ENCODE measurements at regions not wholly inside any gene's neighbourhood (a gene's known extent, or its start where the extent isn't known, plus 50 kb on each side); places are given as distances from the start of the nearest gene placed in this dataset.

DNA sequence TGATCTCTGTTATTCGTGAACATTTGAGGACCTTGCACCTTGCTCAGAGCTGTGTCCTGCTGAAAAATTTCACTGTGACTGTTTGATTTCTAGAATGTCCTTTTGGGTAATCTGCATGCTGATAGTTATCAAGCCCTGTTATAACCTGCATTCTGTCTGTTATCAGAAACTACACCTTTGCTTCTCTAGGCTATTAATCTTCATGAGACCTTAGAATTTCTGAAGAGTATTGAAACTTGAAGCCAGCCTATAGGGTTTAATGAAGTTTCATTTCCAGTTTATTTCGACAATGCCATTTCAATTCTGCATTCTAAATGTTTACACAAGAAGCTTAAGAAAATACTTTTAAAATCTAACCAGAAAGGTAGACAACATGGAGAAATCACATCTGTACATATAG, 856.2 kb downstream of the SORCS1 start:
- no peak for DNase-seq (ENCODE audit: low read depth in 1 of 2, low spot score in 1 of 2)

DNA sequence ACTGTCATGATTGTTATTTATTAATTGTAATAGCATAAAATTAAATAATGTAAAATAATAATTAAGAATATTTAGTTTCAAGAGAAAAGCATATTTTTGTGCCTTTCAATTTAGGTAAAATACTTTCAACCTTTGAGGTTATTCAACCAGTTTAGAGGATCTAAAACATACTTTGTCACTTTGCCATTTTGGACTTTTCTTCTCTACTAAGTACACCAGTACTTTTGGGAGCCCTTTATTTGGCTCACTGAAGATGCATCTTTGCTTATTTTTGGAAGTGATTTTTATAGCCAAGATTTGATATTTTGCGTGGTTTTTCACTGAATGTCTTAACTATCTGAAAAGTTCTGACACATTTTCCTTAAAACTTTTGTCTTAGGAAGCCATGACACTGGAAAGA, 860.5 kb downstream of the SORCS1 start:
- no peak for DNase-seq (ENCODE audit: low read depth in 1 of 2, low spot score in 1 of 2)
- H3K4me3 ChIP-seq = no peak overlapping the region
- H3K4me1 ChIP-seq (ENCODE audit: low read depth) = no peaks in the 10 kb centered on the region
- no peaks in the 10 kb centered on the region for H3K27me3 ChIP-seq
- H3K27ac ChIP-seq = no peak overlapping the region
- H3K9me3 ChIP-seq (ENCODE audit: low read depth) = no peaks in the 10 kb centered on the region
- TF ChIP-seq, protein P1, sequence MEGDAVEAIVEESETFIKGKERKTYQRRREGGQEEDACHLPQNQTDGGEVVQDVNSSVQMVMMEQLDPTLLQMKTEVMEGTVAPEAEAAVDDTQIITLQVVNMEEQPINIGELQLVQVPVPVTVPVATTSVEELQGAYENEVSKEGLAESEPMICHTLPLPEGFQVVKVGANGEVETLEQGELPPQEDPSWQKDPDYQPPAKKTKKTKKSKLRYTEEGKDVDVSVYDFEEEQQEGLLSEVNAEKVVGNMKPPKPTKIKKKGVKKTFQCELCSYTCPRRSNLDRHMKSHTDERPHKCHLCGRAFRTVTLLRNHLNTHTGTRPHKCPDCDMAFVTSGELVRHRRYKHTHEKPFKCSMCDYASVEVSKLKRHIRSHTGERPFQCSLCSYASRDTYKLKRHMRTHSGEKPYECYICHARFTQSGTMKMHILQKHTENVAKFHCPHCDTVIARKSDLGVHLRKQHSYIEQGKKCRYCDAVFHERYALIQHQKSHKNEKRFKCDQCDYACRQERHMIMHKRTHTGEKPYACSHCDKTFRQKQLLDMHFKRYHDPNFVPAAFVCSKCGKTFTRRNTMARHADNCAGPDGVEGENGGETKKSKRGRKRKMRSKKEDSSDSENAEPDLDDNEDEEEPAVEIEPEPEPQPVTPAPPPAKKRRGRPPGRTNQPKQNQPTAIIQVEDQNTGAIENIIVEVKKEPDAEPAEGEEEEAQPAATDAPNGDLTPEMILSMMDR (IDR thresholded peaks at IDR 0.05; ENCODE audit: low read depth, low read length) = no peak
- H3K36me3 ChIP-seq = no peaks in the 10 kb centered on the region

More for the DNA sequence above, 856.2 kb downstream of the SORCS1 start:
- Histone ChIP-seq H3K27me3 (no peaks in the 10 kb centered on the region), H3K36me3 (no peaks in the 10 kb centered on the region), H3K9me3 (ENCODE audit: low read depth) (no peaks in the 10 kb centered on the region), H3K4me1 (ENCODE audit: low read depth) (no peaks in the 10 kb centered on the region), H3K4me3 (no peak overlapping the region), H3K27ac (no peak overlapping the region)
- TF ChIP-seq, protein P1 (IDR thresholded peaks at IDR 0.05; ENCODE audit: low read depth, low read length) = no peak

DNA sequence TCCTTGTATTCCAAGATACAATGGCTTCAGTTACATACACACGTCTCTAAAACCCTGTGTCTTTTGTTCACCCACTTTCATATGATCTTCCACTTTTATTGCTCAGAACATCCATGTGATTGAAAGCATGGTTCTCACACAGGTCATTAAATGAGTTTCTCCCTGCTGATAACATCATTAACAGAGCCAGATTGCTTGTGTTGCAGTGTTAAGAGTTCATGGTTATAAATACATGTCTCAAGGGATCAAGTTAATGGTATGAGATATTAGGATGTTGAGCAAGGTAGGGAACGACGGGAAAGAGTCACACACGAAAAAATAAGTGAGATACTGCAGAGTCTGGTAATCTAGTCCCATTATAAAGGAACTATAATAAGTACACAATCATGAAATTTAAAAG, 861.5 kb downstream of the SORCS1 start:
- Histone ChIP-seq H3K4me1 (ENCODE audit: low read depth) (no peaks in the 10 kb centered on the region), H3K4me3 (no peak overlapping the region), H3K36me3 (no peaks in the 10 kb centered on the region), H3K27ac (no peak overlapping the region), H3K27me3 (no peaks in the 10 kb centered on the region), H3K9me3 (ENCODE audit: low read depth) (no peaks in the 10 kb centered on the region)
- DNase-seq (ENCODE audit: low read depth in 1 of 2, low spot score in 1 of 2) = no peak
- TF ChIP-seq, protein P1 (IDR thresholded peaks at IDR 0.05; ENCODE audit: low read depth, low read length) = no peak

DNA sequence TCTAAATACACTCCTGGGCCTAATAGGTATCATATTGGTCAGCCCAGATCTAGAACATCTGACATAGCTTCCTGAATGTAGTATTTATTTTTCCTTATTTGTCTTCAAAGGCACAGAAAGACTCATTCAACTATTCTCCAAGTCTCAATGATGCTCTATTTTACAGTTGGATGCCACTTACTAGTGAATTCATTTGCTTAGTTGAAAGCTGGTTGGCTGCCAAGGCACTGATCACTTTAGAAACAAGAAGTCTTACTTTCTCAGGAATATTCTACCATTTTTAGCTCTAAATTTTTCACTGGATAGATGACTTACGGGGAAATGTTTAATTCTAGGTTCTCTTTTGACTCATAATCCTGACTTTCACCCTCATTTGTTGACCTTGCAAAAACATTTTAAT, 863.4 kb downstream of the SORCS1 start:
- no peaks in the 10 kb centered on the region for H3K36me3 ChIP-seq
- no peak for DNase-seq (ENCODE audit: low read depth in 1 of 2, low spot score in 1 of 2)
- H3K4me1 ChIP-seq (ENCODE audit: low read depth) = peaks cover 6% of the 10 kb centered on the region
- no peaks in the 10 kb centered on the region for H3K27me3 ChIP-seq
- H3K27ac ChIP-seq = no peak overlapping the region
- TF ChIP-seq, protein P1 (IDR thresholded peaks at IDR 0.05; ENCODE audit: low read depth, low read length) = no peak
- no peaks in the 10 kb centered on the region for H3K9me3 ChIP-seq (ENCODE audit: low read depth)
- H3K4me3 ChIP-seq = no peak overlapping the region

DNA sequence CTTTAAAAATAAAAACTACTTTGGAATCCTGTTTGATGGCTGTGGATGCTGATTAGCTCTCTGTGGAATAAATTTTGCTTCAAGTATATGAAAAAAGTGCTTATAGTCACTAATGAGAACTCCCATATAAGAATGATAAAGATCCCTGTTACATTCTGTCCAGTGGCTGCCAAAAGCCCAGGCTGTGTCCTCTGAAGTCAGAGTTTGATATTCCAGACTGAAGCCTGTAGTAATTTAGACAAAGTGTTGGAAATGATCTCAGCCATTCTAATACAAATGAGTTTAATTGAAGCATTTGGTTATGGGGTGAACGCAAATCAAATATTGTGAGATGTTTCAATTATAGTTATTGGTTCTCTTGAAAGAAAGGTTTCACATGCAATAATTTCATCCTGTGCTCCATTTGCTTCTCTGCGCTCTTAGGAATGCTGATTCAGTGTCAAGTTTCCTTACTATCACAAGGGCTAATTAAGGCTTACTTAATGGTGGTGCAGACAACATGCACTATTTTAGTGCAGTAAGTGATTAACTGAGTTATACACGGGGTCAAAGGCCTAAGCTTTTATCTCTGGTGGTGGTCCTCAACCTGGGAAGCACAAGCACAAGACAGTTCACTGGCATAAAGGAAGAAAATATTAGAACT, 867.6 kb downstream of the SORCS1 start:
- Histone ChIP-seq H3K36me3 (no peaks in the 10 kb centered on the region), H3K4me3 (no peak overlapping the region), H3K9me3 (ENCODE audit: low read depth) (no peaks in the 10 kb centered on the region), H3K27ac (no peak overlapping the region), H3K4me1 (ENCODE audit: low read depth) (peaks cover 6% of the 10 kb centered on the region), H3K27me3 (no peaks in the 10 kb centered on the region)
- peak in 1 of 2 donors; percentile 2 for DNase-seq (ENCODE audit: low read depth in 1 of 2, low spot score in 1 of 2)
- TF ChIP-seq, protein P1 (IDR thresholded peaks at IDR 0.05; ENCODE audit: low read depth, low read length) = no peak
